ENCODE measurements at regions not wholly inside any gene's neighbourhood (a gene's known extent, or its start where the extent isn't known, plus 50 kb on each side); places are given as distances from the start of the nearest gene placed in this dataset.

DNA sequence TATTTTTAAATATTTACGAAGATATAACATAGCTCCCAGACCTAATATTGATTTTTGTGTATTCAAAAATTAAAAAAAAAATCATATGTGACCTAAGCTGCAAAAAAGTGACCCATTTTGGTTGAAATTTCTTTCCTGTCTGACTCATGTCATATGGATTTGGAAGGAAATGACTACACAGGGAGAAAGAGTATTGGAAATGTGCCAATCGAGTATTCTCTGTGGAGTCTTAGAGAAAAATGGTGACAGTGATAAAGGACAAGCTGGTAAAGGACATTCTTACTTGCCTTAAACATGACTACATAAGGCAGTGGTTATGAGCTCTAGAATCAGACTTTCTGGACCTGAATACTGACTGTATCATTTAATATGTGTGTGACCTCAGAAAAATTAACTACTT lies 262.9 kb upstream of the PTPRD start:
- Histone ChIP-seq H2BK15ac (ENCODE audit: low read depth, low read length) (no peak overlapping the region), H2AK5ac (ENCODE audit: low read depth, low read length) (no peak overlapping the region), H2AK9ac (replicated peaks; ENCODE audit: low read depth, low read length, poor library complexity) (no peak overlapping the region), H3K14ac (replicated peaks; ENCODE audit: low read depth, low read length) (no peak overlapping the region), H3K4me3 (ENCODE audit: insufficient read depth, low read depth, low read length) (no peak overlapping the region), H4K91ac (ENCODE audit: insufficient read depth, low read depth, low read length) (no peak overlapping the region), H3K9me3 (ENCODE audit: control insufficient read depth, insufficient read depth, low read length) (peaks cover 2% of the 10 kb centered on the region), H3K36me3 (ENCODE audit: control insufficient read depth, insufficient read depth, low read length) (no peaks in the 10 kb centered on the region), H4K20me1 (ENCODE audit: insufficient read depth, low read length) (no peaks in the 10 kb centered on the region), H3K23ac (ENCODE audit: low read depth, low read length) (no peak overlapping the region), H3K56ac (ENCODE audit: extremely low read depth, insufficient read depth, low read length) (no peak overlapping the region), H3K9me1 (ENCODE audit: insufficient read depth, low read length) (no peaks in the 10 kb centered on the region), H2BK5ac (ENCODE audit: low read depth, low read length, poor library complexity, severe bottlenecking) (no peak overlapping the region), H3K27ac (ENCODE audit: insufficient read depth, low read length) (no peak overlapping the region), H3K9ac (ENCODE audit: low read depth, low read length) (no peak overlapping the region), H3K18ac (ENCODE audit: low read depth, low read length) (no peak overlapping the region), H3K4me1 (ENCODE audit: control insufficient read depth, insufficient read depth, low read length) (no peaks in the 10 kb centered on the region), H3K79me1 (ENCODE audit: low read depth in 1 of 2, low read length in 2 of 2) (no peaks in the 10 kb centered on the region), H4K8ac (ENCODE audit: low read depth in 2 of 2, low read length in 2 of 2) (no peak overlapping the region), H3K4ac (ENCODE audit: low read depth, low read length) (no peak overlapping the region), H2BK120ac (ENCODE audit: low read depth, low read length) (no peak overlapping the region), H2BK20ac (ENCODE audit: low read depth, low read length) (no peak overlapping the region), H4K5ac (ENCODE audit: low read depth, low read length) (no peak overlapping the region), H2AFZ (replicated peaks; ENCODE audit: low read length, poor library complexity) (no peak overlapping the region), H3K4me2 (ENCODE audit: low read depth, low read length) (no peak overlapping the region), H3K27me3 (ENCODE audit: control insufficient read depth, insufficient read depth, low read length) (no peaks in the 10 kb centered on the region)
- POLR2A ChIA-PET (ENCODE audit: unreplicated experiment), result no interaction called here
- DNase-seq (no peak), ATAC-seq (ENCODE audit: low read depth) (no peak)
- TF ChIP-seq, protein P1, sequence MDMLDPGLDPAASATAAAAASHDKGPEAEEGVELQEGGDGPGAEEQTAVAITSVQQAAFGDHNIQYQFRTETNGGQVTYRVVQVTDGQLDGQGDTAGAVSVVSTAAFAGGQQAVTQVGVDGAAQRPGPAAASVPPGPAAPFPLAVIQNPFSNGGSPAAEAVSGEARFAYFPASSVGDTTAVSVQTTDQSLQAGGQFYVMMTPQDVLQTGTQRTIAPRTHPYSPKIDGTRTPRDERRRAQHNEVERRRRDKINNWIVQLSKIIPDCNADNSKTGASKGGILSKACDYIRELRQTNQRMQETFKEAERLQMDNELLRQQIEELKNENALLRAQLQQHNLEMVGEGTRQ (IDR thresholded peaks at IDR 0.05; ENCODE audit: low read depth, low read length), result no peak
- TF ChIP-seq NFE2L2 (IDR thresholded peaks at IDR 0.05; ENCODE audit: low read depth, low read length) (no peak), BHLHE40 (IDR thresholded peaks at IDR 0.05; ENCODE audit: low read depth, low read length) (no peak)
- BruUV-seq (replicated peaks), result no TSS peak
- WGBS, 2 experiments (ENCODE audit: extremely low coverage in 2 of 2, insufficient read length in 1 of 2), result no CpG with 5 or more reads among the region's 2 CpGs
- intact Hi-C loops (cut with micrococcal nuclease) (no loop called here), in situ Hi-C loops (cut with MboI; ENCODE audit: low sequenced_read_pairs) (no loop called here), dilution Hi-C loops (cut with HindIII; ENCODE audit: low sequenced_read_pairs, unreplicated experiment) (no loop called here)
- CTCF ChIA-PET, result no interaction called here

All from IMR-90 (cell line).